Kidney (tissue), 13 donors: ENCODE measurements at regions not wholly inside any gene's neighbourhood (a gene's known extent, or its start where the extent isn't known, plus 50 kb on each side); places are given as distances from the start of the nearest gene placed in this dataset.
"Not testable (repeated sequence)": the region's sequence is repeated elsewhere in the genome, so short reads cannot be mapped to it uniquely, and the experiment has no call there.

Experiments used
- DNase-seq, 5 donors: peaks; one replicate each; pipeline ENCODE4 v3.0.0-alpha.2; 2013 to 2020
- FAIRE-seq: peaks from 2 replicates; lab custom pipeline; 2012; peaks lifted over from hg19 to GRCh38; lab: Jason Lieb, UNC
- H3K27ac ChIP-seq, 2 donors: one replicate each; pipeline ENCODE4 v1.7.0; 2013; ENCODE audit warnings: low read depth in 2 of 2, low read length in 2 of 2, inconsistent platforms in 1 of 2
- H3K27me3 ChIP-seq: one replicate; pipeline ENCODE4 v1.7.1; 2013; ENCODE audit warnings: low read length, inconsistent platforms; ENCODE audit not compliant: control insufficient read depth, insufficient read depth
- H3K36me3 ChIP-seq, 3 donors: one replicate each; pipeline versions ENCODE4 v1.7.0 to v1.7.1; 2013; ENCODE audit warnings: low read length in 3 of 3, control low read depth in 1 of 3, inconsistent platforms in 1 of 3; ENCODE audit not compliant: insufficient read depth in 3 of 3, control insufficient read depth in 2 of 3
- H3K4me1 ChIP-seq, 3 donors: one replicate each; pipeline versions ENCODE4 v1.7.0 to v1.7.1; 2013; ENCODE audit warnings: low read length in 3 of 3, inconsistent platforms in 1 of 3, low read depth in 1 of 3; ENCODE audit not compliant: control insufficient read depth in 2 of 3, insufficient read depth in 2 of 3
- H3K4me3 ChIP-seq, 3 donors: one replicate each; pipeline versions ENCODE4 v1.7.0 to v1.8.1; 2013; ENCODE audit warnings: low read length in 3 of 3, control low read depth in 1 of 3, inconsistent platforms in 1 of 3
- H3K9ac ChIP-seq, 3 donors: one replicate each; pipeline versions ENCODE4 v1.7.0 to v1.7.1; 2013; ENCODE audit warnings: low read length in 3 of 3, control low read depth in 1 of 3, inconsistent platforms in 1 of 3
- H3K9me3 ChIP-seq, 3 donors: one replicate each; pipeline versions ENCODE4 v1.7.0 to v1.7.1; 2013; ENCODE audit warnings: low read length in 3 of 3, control low read depth in 1 of 3, inconsistent platforms in 1 of 3; ENCODE audit not compliant: control insufficient read depth in 2 of 3, insufficient read depth in 1 of 3
- CTCF ChIP-seq: IDR thresholded peaks from 3 replicates; pipeline ENCODE4 v1.5.1; 2012; ENCODE audit warnings: mild to moderate bottlenecking, moderate library complexity, borderline replicate concordance; ENCODE audit not compliant: insufficient read depth; ENCODE audit errors: extremely low read depth
- intact Hi-C: fragments of 100-400 bp; cut with DNase I; formaldehyde crosslinking; loops from one replicate; pipeline ENCODE4 v1.11.1; 2022
- donor health status: control.
- donor health status: control.
- donor health status: control.
- donor health status: control.
- donor health status: control.
- donor health status: DM: yes; HTN: yes; CAD: no.
- donor health status: Normal renal cell carcinoma (clear cell type).

- Histone ChIP-seq H3K27ac (no peak overlapping the region), H3K4me3 (no peak overlapping the region), H3K27me3 (no peaks in the 10 kb centered on the region), H3K36me3 (no peaks in the 10 kb centered on the region), H3K4me1 (no peaks in the 10 kb centered on the region), H3K9ac (no peak overlapping the region), H3K9me3 (no peaks in the 10 kb centered on the region)
- TF ChIP-seq CTCF = no peak
- FAIRE-seq = no peak
- intact Hi-C loops = no loop called here
- peak in 1 of 5 donors; percentile 39 for DNase-seq
These were observed 149.5 kb downstream of the IPO8 start for GRCh38 chr12:30546121-30546520.

- H3K9me3 ChIP-seq, H3K27ac ChIP-seq, H3K36me3 ChIP-seq, H3K4me1 ChIP-seq, H3K4me3 ChIP-seq, H3K9ac ChIP-seq, intact Hi-C loops, DNase-seq, H3K27me3 ChIP-seq, FAIRE-seq: not testable (repeated sequence)
These were observed 151.0 kb downstream of the IPO8 start for GRCh38 chr12:30544704-30545103.

GRCh38 chr12:30537228-30537627, 158.4 kb downstream of the IPO8 start:
- Histone ChIP-seq H3K27me3 (no peaks in the 10 kb centered on the region), H3K9me3 (no peaks in the 10 kb centered on the region), H3K4me3 (no peak overlapping the region), H3K36me3 (no peaks in the 10 kb centered on the region), H3K27ac (no peak overlapping the region), H3K4me1 (no peaks in the 10 kb centered on the region), H3K9ac (no peak overlapping the region)
- FAIRE-seq (no peak), DNase-seq (no peak)
- TF ChIP-seq CTCF = no peak
- intact Hi-C loops = no loop called here

- no peak overlapping the region for H3K9ac ChIP-seq
- intact Hi-C loops = no loop called here
- no peaks in the 10 kb centered on the region for H3K4me1 ChIP-seq
- H3K27me3 ChIP-seq = no peaks in the 10 kb centered on the region
- H3K4me3 ChIP-seq = no peak overlapping the region
- no peak for TF ChIP-seq CTCF
- no peaks in the 10 kb centered on the region for H3K36me3 ChIP-seq
- FAIRE-seq (no peak), DNase-seq (no peak)
- no peak overlapping the region for H3K27ac ChIP-seq
- no peaks in the 10 kb centered on the region for H3K9me3 ChIP-seq
These were observed 162.0 kb downstream of the IPO8 start for GRCh38 chr12:30533558-30534265.
